ENCODE measurements at regions not wholly inside any gene's neighbourhood (a gene's known extent, or its start where the extent isn't known, plus 50 kb on each side); places are given as distances from the start of the nearest gene placed in this dataset.
"Not testable (repeated sequence)": the region's sequence is repeated elsewhere in the genome, so short reads cannot be mapped to it uniquely, and the experiment has no call there.

- DNase-seq (ENCODE audit: low spot score): peak; percentile 8
Observed at GRCh38 chrX:155819966-155820491, 61.1 kb upstream of the VAMP7 start.

GRCh38 chrX:155819525-155819924, 61.6 kb upstream of the VAMP7 start:
- DNase-seq (ENCODE audit: low spot score): no peak

DNA sequence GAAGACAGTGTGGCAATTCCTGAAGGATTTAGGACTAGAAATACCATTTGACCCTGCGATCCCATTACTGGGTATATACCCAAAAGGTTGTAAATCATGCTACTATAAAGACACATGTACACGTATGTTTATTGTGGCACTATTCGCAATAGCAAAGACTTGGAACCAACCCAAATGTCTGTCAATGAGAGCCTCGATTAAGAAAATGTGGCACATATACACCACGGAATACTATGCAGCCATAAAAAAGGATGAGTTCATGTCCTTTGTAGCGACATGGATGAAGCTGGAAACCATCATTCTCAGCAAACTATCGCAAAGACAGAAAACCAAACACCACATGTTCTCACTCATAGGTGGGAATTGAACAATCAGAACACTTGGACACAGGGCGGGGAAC, 66.8 kb upstream of the VAMP7 start:
- not testable (repeated sequence) for DNase-seq (ENCODE audit: low spot score)

- DNase-seq (ENCODE audit: low spot score): no peak
Observed at GRCh38 chrX:155779831-155780230, 101.3 kb upstream of the VAMP7 start.

DNA sequence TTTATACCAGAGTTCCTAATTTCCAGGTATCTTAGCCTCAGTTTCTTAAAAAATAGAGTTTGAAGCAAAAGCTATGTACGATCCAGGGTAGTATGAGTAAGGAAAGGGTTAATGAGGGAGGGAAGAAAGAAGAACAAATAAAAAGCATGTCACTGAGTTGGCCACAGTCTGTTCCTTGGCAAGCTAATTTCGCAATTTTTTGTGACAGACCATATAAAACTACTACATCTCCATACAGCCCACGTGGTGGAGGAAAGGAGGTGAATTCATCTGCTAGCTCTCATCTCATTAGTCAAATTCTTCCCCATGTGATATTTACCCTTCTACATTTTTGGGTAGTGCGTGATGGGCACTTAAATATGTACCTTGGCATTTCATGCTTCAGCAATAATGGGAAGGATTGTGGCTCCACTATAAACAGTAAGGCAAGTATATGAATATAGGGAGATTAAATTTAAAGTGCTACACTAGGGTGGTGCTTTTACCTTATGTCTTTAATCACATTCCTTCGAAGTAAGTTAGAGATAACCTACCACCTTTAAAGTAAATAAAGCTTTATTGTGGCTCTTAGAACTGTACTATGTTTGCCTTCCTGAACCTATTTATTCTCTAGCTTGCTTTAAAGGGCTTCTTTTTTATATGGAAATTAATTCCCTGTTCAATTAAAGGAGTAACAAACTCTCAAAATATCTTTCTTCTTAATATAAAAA, 102.1 kb upstream of the VAMP7 start:
- DNase-seq (ENCODE audit: low spot score): no peak

DNA sequence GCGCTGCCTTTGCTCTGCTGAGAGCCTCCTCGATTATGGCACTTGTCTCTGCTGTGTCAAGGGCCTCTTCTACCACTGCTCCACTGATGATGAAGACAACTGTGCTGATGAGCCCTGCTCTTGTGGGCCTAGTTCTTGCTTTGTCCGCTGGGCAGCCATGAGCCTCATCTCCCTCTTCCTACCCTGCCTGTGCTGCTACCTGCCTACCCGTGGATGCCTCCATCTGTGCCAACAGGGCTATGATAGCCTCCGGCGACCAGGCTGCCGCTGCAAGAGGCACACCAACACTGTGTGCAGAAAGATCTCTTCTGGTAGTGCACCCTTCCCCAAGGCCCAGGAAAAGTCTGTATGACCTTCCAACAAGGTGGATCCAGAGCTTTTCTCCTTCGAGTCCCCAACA, 106.8 kb upstream of the VAMP7 start:
- no peak for DNase-seq (ENCODE audit: low spot score)

DNA sequence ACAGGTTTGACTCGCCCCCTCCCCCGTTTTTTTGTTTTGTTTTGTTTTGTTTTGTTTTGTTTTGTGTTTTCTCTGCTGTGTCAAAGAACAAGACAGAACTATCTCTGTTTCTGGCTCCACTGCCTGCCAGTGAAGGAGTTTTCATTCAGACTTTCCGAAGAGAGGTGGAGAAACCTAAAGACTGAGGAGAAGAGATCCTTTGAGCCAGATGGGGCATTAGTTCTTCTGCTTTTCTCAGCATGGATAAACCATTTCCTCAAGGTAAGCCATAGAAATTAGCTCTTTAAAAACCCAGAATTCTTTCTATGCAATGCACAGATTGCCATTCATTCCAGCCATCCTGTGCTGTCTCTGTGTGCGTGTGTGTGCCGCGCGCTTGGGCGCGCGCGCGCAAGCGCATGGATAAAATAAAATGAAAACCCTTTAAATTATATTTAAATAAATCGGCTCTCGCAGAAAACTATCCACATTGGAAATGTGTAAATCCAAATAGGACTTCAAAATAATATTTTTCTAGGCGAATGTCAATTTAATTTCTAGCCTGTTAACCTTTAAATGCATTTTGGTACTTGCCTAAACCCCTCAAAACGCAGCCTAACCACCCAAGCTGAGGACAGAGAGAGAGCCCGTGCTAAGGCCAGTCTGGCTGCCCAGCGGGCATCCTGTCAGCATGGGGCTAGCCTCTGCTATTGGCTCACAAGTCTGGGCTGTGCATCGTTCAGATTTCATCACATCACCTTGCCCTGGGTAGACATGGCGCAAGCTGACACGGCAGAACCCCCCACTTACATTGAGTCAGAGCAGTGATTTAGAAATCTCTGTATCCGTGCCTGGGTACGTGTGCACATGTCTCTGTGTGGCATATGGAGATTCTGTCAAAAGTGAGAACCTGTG, 113.0 kb upstream of the VAMP7 start:
- DNase-seq (ENCODE audit: low spot score): no peak

GRCh38 chrX:155767051-155767875, 113.9 kb upstream of the VAMP7 start:
- DNase-seq (ENCODE audit: low spot score): no peak

DNA sequence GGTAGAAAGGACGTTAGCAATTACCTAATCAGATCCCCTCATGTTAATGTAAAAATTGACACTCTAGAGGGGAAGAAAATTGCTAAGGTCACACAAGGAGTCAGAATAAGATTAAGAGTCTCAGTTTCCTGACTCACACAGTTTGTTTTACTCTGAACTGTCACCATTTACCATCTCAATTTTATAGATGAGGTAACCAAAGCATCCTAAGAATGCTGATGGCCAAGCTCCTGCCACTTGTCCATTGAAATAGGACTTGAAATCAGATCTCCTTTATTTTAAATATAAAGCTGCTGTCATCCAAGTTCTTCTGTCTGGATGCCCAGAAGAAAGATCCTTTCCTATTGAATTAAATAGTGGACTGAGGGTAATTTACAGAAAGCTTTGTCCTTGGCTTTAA, 114.8 kb upstream of the VAMP7 start:
- no peak for DNase-seq (ENCODE audit: low spot score)

DNA sequence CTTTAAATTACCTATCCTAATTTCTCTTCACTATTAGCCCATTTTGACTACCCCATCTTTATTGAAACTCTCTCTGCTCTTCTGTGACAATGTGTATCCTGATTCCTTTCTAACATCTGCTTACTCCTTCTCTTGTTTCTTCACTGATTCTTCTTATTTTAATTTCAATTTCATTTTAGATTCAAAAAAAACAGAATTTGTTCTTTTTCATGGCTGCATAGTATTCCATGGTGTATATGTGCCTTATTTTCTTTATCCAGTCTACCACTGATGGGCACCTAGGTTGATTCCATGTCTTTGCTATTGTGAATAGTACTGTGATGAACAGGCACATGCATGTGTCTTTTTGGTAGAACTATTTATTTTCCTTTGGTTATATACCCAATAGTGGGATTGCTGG, 120.0 kb upstream of the VAMP7 start:
- no peak for DNase-seq (ENCODE audit: low spot score)

- no peak for DNase-seq (ENCODE audit: low spot score)
Observed at GRCh38 chrX:155757046-155757759, 123.9 kb upstream of the VAMP7 start.

GRCh38 chrX:155755706-155756337, 125.3 kb upstream of the VAMP7 start:
- no peak for DNase-seq (ENCODE audit: low spot score)

DNA sequence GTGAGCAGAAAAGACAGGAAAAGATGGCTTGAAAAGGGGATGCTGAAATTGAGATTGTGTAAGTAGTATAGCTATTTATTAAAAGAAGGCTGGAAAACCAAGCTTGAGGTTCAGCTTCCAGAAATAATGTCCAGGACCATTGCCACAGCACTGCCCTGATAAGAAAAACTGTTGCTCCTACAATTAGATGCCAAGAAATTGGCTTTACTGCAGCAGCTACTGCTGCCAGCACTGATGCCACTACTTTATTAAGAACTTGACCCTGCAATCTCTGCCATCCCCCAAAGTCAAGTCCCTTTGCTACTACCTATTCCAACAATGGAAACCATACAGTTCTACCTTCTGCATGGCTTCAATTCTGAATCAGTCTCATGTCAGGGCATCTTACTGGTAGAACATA, 130.0 kb upstream of the VAMP7 start:
- DNase-seq (ENCODE audit: low spot score): no peak

DNA sequence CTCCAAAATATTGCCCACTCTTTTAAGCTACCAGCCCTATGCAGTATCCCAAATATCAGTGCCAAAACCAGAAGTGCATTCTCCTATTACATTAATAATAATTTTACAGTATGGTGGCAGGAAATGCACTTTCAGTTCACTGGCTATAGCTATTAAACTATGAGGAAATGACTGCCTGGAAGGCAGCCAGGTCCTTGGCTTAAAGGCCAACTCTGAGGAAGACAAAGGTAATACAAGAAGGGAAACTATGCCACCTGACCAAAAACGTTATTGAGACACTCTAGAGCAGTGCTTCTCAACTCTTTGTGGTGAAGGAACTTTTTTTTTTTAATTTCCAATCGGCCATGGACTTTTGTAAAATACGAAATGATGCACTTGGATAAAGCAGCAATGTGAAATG, 133.6 kb upstream of the VAMP7 start:
- no peak for DNase-seq (ENCODE audit: low spot score)

GRCh38 chrX:155745792-155746191, 133.0 kb upstream of the TMLHE start:
- DNase-seq (ENCODE audit: low spot score): no peak

DNA sequence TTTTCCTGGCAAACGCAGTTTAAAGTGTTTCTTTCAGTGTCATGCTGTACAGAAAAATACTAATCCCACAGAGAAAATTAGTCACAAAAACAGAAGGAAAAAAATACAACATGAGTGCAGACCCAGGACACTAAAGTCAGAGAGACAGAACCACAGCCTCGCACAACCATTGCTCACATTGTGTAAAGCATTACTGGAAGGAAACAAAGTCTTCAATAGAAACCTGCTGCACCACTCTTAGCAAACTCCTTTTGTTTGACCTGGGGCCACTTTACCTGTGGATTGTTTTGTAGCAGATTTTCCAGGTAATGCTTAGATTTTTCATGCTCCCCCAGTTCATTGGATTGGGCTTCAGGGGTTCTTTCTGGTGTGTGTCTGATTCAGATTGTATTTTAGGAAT, 131.8 kb upstream of the TMLHE start:
- DNase-seq (ENCODE audit: low spot score): no peak

GRCh38 chrX:155728335-155728734, 115.6 kb upstream of the TMLHE start:
- not testable (repeated sequence) for DNase-seq (ENCODE audit: low spot score)

GRCh38 chrX:155718972-155719586, 106.3 kb upstream of the TMLHE start:
- no peak for DNase-seq (ENCODE audit: low spot score)

GRCh38 chrX:155715141-155715540, 102.4 kb upstream of the TMLHE start:
- DNase-seq (ENCODE audit: low spot score): no peak

DNA sequence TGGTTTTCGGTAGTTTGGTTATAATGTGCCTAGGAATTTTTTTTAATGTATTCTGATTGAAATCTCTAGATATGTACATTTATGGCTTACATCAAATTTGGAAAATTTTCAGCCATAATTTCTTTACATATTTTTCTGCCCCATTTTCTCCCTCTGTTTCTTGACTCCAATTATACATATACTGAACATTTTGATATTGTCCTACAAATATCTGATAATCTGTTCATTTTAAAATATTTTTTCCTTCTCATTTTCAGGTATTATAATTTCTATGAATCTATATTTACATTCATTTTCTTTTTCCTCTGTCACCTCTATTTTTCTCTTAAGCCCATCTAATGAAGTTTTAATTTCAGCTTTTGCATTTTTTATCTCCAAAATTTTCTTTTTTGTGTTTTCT, 82.7 kb upstream of the TMLHE start:
- DNase-seq (ENCODE audit: low spot score): no peak

DNA sequence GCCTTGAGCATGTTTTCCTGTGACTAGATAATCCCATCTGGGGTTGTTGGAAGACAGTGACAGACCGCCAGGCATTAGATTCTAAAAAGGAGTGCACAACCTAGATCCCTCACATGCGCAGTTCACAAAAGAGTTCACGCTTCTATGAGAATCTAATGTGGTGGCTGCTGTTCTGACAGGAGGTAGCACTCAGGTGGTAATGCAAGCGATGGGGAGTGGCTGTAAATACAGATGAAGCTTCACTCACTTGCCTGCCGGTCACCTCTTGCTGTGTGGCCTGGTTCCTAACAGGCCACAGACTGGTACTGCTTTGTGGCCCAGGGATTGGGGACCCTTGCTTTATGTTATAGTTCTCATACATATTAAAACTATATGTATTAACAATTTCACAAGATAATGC, 81.9 kb upstream of the TMLHE start:
- no peak for DNase-seq (ENCODE audit: low spot score)
